T-helper 17 cell (primary cell): ENCODE measurements at regions not wholly inside any gene's neighbourhood (a gene's known extent, or its start where the extent isn't known, plus 50 kb on each side); places are given as distances from the start of the nearest gene placed in this dataset.

Experiments used
- ATAC-seq: fragments of 150-1000 bp; cut with Tn5 transposase; 2 replicates; pipeline ENCODE4 v1.10.0; 2021; ENCODE audit warnings: mild to moderate bottlenecking, moderate library complexity
- DNase-seq, 3 donors: peaks; one replicate each; pipeline versions ENCODE4 v3.0.0 to v3.0.0-alpha.2; 2020 to 2021
- H3K9me3 ChIP-seq: one replicate; pipeline ENCODE4 v1.7.0; 2013; ENCODE audit warnings: low read length, mild to moderate bottlenecking; ENCODE audit not compliant: control insufficient read depth, poor library complexity, severe bottlenecking
- H3K27ac Mint-ChIP-seq: one replicate; pipeline ENCODE4 v1.8.0; 2022; ENCODE audit warnings: mild to moderate bottlenecking, moderate library complexity, mixed read lengths
- H3K27me3 Mint-ChIP-seq: one replicate; pipeline ENCODE4 v1.8.0; 2022; ENCODE audit warnings: mixed read lengths
- H3K36me3 Mint-ChIP-seq: one replicate; pipeline ENCODE4 v1.8.0; 2022; ENCODE audit warnings: low read depth, mixed read lengths
- H3K4me1 Mint-ChIP-seq: one replicate; pipeline ENCODE4 v1.8.0; 2022; ENCODE audit warnings: mild to moderate bottlenecking, mixed read lengths
- H3K4me3 Mint-ChIP-seq: one replicate; pipeline ENCODE4 v1.8.0; 2022; ENCODE audit warnings: mild to moderate bottlenecking, moderate library complexity, mixed read lengths

GRCh38 chr2:220995581-220995980 is 576.5 kb downstream of the EPHA4 start:
- Mint-ChIP-seq H3K27me3 (peaks cover 7% of the 10 kb centered on the region), H3K4me3 (no peak overlapping the region)

GRCh38 chr2:220998156-220998555 is 573.9 kb downstream of the EPHA4 start:
- no peak overlapping the region for H3K27ac Mint-ChIP-seq
- no peak overlapping the region for H3K4me3 Mint-ChIP-seq
- H3K27me3 Mint-ChIP-seq, result no peaks in the 10 kb centered on the region
- no peak for ATAC-seq
- DNase-seq, result no peak
- no peaks in the 10 kb centered on the region for H3K36me3 Mint-ChIP-seq
- no peaks in the 10 kb centered on the region for H3K4me1 Mint-ChIP-seq
- H3K9me3 ChIP-seq, result peaks cover 3% of the 10 kb centered on the region

More at GRCh38 chr2:220995581-220995980, 576.5 kb downstream of the EPHA4 start:
- no peak for ATAC-seq
- no peak overlapping the region for H3K27ac Mint-ChIP-seq
- H3K4me1 Mint-ChIP-seq, result no peaks in the 10 kb centered on the region
- no peak for DNase-seq
- H3K36me3 Mint-ChIP-seq, result no peaks in the 10 kb centered on the region
- H3K9me3 ChIP-seq, result peaks cover 3% of the 10 kb centered on the region

GRCh38 chr2:220999356-220999755 is 572.7 kb downstream of the EPHA4 start:
- DNase-seq (no peak), ATAC-seq (no peak)
- no peaks in the 10 kb centered on the region for H3K4me1 Mint-ChIP-seq
- no peaks in the 10 kb centered on the region for H3K36me3 Mint-ChIP-seq
- no peak overlapping the region for H3K4me3 Mint-ChIP-seq
- H3K9me3 ChIP-seq, result no peaks in the 10 kb centered on the region
- H3K27me3 Mint-ChIP-seq, result no peaks in the 10 kb centered on the region
- no peak overlapping the region for H3K27ac Mint-ChIP-seq

GRCh38 chr2:221001381-221001801 is 570.7 kb downstream of the EPHA4 start:
- H3K36me3 Mint-ChIP-seq, result no peaks in the 10 kb centered on the region
- H3K27me3 Mint-ChIP-seq, result no peaks in the 10 kb centered on the region
- ATAC-seq, result no peak

GRCh38 chr2:221002101-221002685 is 569.9 kb downstream of the EPHA4 start:
- H3K9me3 ChIP-seq, result no peaks in the 10 kb centered on the region
- Mint-ChIP-seq H3K4me1 (no peaks in the 10 kb centered on the region), H3K36me3 (no peaks in the 10 kb centered on the region), H3K27ac (no peak overlapping the region), H3K27me3 (no peaks in the 10 kb centered on the region), H3K4me3 (no peak overlapping the region)
- ATAC-seq, result no peak
- DNase-seq, result no peak

More at GRCh38 chr2:221001381-221001801, 570.7 kb downstream of the EPHA4 start:
- H3K27ac Mint-ChIP-seq, result no peak overlapping the region
- H3K4me3 Mint-ChIP-seq, result no peak overlapping the region
- no peaks in the 10 kb centered on the region for H3K9me3 ChIP-seq
- no peaks in the 10 kb centered on the region for H3K4me1 Mint-ChIP-seq
- no peak for DNase-seq

- ATAC-seq, result no peak
- H3K36me3 Mint-ChIP-seq, result no peaks in the 10 kb centered on the region
- H3K4me3 Mint-ChIP-seq, result no peak overlapping the region
- H3K4me1 Mint-ChIP-seq, result no peaks in the 10 kb centered on the region
- no peaks in the 10 kb centered on the region for H3K9me3 ChIP-seq
- no peak overlapping the region for H3K27ac Mint-ChIP-seq
- no peak for DNase-seq
- no peaks in the 10 kb centered on the region for H3K27me3 Mint-ChIP-seq
Observed at GRCh38 chr2:221005338-221005737, 566.8 kb downstream of the EPHA4 start.

GRCh38 chr2:221006084-221006483 is 566.0 kb downstream of the EPHA4 start:
- H3K27me3 Mint-ChIP-seq, result no peaks in the 10 kb centered on the region
- H3K4me3 Mint-ChIP-seq, result no peak overlapping the region
- H3K36me3 Mint-ChIP-seq, result no peaks in the 10 kb centered on the region
- no peak for DNase-seq
- H3K27ac Mint-ChIP-seq, result no peak overlapping the region
- H3K9me3 ChIP-seq, result no peaks in the 10 kb centered on the region
- no peak for ATAC-seq
- no peaks in the 10 kb centered on the region for H3K4me1 Mint-ChIP-seq

- Mint-ChIP-seq H3K27me3 (peaks cover 4% of the 10 kb centered on the region), H3K4me3 (no peak overlapping the region), H3K36me3 (no peaks in the 10 kb centered on the region), H3K27ac (no peak overlapping the region), H3K4me1 (peaks cover 2% of the 10 kb centered on the region)
- H3K9me3 ChIP-seq, result no peaks in the 10 kb centered on the region
- DNase-seq, result no peak
- no peak for ATAC-seq
Observed at GRCh38 chr2:221016551-221016950, 555.6 kb downstream of the EPHA4 start.

- H3K36me3 Mint-ChIP-seq, result no peaks in the 10 kb centered on the region
- no peak overlapping the region for H3K4me3 Mint-ChIP-seq
- no peak for DNase-seq
- no peak overlapping the region for H3K27ac Mint-ChIP-seq
- H3K9me3 ChIP-seq, result no peaks in the 10 kb centered on the region
- H3K4me1 Mint-ChIP-seq, result peaks cover 2% of the 10 kb centered on the region
- H3K27me3 Mint-ChIP-seq, result peaks cover 14% of the 10 kb centered on the region
- ATAC-seq, result no peak
Observed at GRCh38 chr2:221018262-221018661, 553.8 kb downstream of the EPHA4 start.

- no peaks in the 10 kb centered on the region for H3K36me3 Mint-ChIP-seq
- DNase-seq (no peak), ATAC-seq (no peak)
- no peak overlapping the region for H3K27ac Mint-ChIP-seq
- H3K27me3 Mint-ChIP-seq, result peaks cover 14% of the 10 kb centered on the region
- H3K9me3 ChIP-seq, result no peaks in the 10 kb centered on the region
- no peak overlapping the region for H3K4me3 Mint-ChIP-seq
- H3K4me1 Mint-ChIP-seq, result no peaks in the 10 kb centered on the region
Observed at GRCh38 chr2:221019668-221020067, 552.4 kb downstream of the EPHA4 start.

- Mint-ChIP-seq H3K4me1 (no peaks in the 10 kb centered on the region), H3K4me3 (no peak overlapping the region), H3K36me3 (no peaks in the 10 kb centered on the region), H3K27ac (no peak overlapping the region), H3K27me3 (peaks cover 14% of the 10 kb centered on the region)
- no peak for ATAC-seq
- DNase-seq, result no peak
- no peaks in the 10 kb centered on the region for H3K9me3 ChIP-seq
Observed at GRCh38 chr2:221022554-221022953, 549.5 kb downstream of the EPHA4 start.

- ATAC-seq, result no peak
- Mint-ChIP-seq H3K27ac (no peak overlapping the region), H3K27me3 (peaks cover 19% of the 10 kb centered on the region), H3K4me1 (peaks cover 3% of the 10 kb centered on the region), H3K36me3 (no peaks in the 10 kb centered on the region), H3K4me3 (no peak overlapping the region)
- DNase-seq, result no peak
- no peaks in the 10 kb centered on the region for H3K9me3 ChIP-seq
Observed at GRCh38 chr2:221025398-221025797, 546.7 kb downstream of the EPHA4 start.

- no peaks in the 10 kb centered on the region for H3K9me3 ChIP-seq
- H3K36me3 Mint-ChIP-seq, result no peaks in the 10 kb centered on the region
- ATAC-seq, result no peak
- no peak overlapping the region for H3K4me3 Mint-ChIP-seq
- no peak overlapping the region for H3K27ac Mint-ChIP-seq
- H3K4me1 Mint-ChIP-seq, result peaks cover 3% of the 10 kb centered on the region
- no peak for DNase-seq
- H3K27me3 Mint-ChIP-seq, result peaks cover 17% of the 10 kb centered on the region
Observed at GRCh38 chr2:221034026-221034701, 537.9 kb downstream of the EPHA4 start.

GRCh38 chr2:221034973-221035372 is 537.1 kb downstream of the EPHA4 start:
- DNase-seq, result no peak
- H3K36me3 Mint-ChIP-seq, result no peaks in the 10 kb centered on the region
- H3K27ac Mint-ChIP-seq, result no peak overlapping the region
- no peak for ATAC-seq
- peaks cover 18% of the 10 kb centered on the region for H3K27me3 Mint-ChIP-seq
- H3K9me3 ChIP-seq, result no peaks in the 10 kb centered on the region
- H3K4me1 Mint-ChIP-seq, result no peaks in the 10 kb centered on the region
- H3K4me3 Mint-ChIP-seq, result no peak overlapping the region
